HCEC 1CT (cell line): ENCODE measurements at regions not wholly inside any gene's neighbourhood (a gene's known extent, or its start where the extent isn't known, plus 50 kb on each side); places are given as distances from the start of the nearest gene placed in this dataset.
"Not testable (repeated sequence)": the region's sequence is repeated elsewhere in the genome, so short reads cannot be mapped to it uniquely, and the experiment has no call there.

Source experiments
- DNase-seq: peaks from one replicate; pipeline ENCODE4 v3.0.0-alpha.2; 2017

DNA sequence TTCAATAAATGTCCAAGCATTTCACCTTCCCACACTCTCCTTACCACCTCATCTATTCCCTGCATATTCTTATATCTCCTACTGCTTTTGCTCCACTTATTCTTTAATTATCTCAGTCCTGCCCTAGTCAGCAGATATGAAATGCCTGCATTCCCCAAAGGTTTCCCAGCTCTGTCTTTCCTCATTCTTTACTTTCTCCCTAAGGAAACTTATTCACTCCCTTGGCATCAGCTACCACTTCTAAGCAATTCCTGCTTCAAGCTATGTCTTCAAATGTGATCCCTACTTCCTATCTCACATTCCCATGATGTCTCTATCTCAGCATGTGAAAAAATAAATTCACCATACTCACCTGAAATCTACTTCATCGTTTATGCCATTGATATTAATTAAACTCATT, 111.8 kb downstream of the CAPZA3 start:
- DNase-seq, result no peak

DNA sequence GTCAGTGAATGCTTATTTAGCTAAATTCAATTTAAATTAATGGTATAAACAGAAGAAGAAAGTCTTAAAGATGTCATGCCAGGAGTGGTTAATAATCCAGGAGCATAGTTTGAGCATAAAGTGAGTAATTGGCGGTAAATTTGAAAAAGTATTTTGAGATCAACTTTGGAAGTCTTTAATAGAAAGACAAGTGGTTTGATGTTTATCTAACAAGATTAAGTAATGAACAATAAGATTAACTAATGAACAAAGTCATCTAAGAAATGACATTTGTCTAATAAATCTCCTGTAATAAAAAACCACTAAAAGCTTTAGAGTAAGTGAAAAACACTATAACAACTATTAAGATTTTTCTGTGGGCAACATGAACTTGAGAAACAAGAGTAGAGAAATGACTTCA, 112.8 kb downstream of the CAPZA3 start:
- DNase-seq, result no peak

DNA sequence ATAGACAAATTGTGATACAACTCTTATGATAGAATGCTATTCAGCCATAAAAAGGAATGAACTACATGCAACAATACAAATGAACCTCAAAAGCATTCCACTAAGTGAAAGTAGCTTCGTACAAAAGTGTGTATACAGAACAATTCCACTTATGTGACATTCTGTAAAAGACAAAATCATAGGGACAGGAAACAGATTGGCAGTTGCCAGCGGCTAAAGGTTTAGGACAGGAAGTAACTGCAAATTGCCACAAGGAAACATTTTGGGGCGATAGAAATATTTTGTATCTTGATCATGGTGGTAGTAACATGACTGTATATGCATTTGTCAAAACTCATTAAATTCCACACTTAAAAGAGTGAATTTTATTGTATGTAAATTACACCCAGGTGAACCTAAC, 113.4 kb downstream of the CAPZA3 start:
- DNase-seq, result no peak

DNA sequence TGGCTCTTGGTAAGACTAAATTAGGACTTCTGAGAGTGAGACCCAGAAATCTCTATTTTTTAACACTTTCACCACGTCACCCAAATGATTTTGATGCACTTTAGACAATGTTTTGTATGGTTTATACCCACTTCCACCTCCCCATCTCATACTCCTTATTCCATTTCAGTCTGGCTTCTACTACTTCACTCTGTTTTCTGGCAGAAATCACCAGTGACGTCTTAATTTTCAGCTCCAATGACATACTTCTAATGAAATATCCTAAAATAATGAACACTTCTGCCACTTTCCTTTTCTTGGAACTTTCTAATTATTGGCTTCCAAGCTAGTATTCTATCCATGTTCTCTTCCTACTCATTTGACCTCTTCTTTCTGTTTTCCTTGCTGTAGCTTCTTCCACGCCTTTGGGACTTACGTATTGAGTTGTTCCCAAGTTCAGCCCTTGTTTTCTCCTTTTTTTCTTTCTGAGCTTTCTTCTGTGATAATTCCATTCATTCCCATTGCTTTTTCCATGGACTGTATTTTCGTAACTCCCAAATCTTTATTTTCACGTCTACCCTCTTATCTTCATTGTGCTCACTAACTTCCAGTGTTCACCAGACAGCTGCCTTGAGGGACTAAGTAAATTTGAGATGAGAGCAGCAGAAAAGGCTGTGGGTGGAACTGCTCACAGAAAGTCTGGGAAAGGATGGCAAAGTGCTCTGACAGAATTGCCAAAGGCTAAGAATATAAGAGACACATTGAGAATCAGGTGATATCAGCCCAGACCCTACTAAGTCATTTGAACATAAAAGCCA, 115.8 kb downstream of the CAPZA3 start:
- no peak for DNase-seq

DNA sequence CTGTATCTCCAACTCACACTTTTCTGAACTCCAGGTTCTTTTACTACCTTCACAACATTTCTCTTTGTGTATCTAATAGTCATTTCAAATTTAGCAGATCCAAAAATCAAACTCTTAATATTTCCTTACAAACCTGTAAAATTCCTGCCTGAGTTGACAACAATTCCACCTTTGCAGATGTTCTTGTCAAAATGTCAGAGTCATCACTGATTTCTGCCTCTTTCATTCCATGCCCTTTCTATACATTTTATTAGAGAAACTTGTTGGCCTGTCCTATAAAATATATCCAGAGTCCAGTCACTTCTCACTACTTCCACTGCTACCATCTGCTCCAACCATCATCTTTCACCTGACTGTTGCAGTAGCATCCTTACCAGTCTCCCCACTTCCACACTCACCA, 119.7 kb downstream of the CAPZA3 start:
- DNase-seq, result no peak

DNA sequence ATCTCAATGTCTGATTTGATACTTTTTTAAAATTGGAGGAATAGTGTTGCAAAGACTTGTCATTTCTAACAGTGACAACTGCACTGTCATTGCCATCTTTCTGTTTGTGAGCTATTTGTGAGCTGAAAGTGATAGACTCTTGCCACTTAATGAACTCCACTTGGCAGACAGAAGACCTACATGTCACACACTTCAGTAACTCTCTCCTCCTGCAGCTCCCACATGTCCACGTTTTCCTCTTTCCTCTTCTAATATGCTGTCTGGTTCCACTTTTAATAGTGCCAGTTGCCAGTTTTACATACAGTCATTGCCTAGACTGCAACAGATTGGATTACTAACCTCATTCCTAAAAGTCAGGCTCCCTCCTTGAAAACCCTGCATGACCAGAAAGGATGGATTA, 121.5 kb downstream of the CAPZA3 start:
- DNase-seq, result no peak

GRCh38 chr12:18861287-18861858, 123.5 kb downstream of the CAPZA3 start:
- peak; percentile 31 for DNase-seq

DNA sequence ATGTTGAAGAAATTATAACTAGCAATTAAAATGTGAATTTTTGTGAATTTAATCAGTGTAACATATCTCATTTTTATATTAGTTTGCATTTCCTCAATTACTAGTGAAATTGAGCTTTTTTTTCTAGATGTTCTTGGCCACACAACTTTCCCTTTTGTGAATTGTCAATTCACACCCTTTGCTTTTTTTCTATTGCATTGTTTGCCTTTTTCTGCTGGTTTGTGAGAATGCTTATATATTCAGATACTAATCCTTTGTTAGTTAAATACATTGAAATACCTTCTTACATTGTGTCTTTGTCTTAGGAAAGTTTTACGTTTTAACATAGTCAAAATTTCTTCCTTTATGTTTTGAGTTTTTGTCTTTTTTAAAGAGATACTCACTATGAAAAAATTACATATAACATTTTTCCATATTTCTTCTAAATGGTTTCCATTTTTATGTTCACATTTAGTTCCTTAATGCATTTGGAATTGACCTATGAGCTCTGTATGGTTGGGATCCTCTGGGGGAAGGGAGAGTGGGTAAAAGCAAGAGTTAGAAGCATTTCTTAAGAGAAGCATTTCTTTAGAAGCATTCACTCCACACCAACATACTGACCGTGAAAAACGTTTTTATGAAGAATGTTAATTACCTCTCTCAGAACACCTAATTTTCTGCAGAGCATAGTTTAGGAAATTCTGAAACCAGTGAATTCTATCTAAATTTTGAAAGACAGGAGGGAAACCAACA, 126.0 kb downstream of the CAPZA3 start:
- no peak for DNase-seq

GRCh38 chr12:18864900-18865561, 127.1 kb downstream of the CAPZA3 start:
- peak; percentile 79 for DNase-seq

DNA sequence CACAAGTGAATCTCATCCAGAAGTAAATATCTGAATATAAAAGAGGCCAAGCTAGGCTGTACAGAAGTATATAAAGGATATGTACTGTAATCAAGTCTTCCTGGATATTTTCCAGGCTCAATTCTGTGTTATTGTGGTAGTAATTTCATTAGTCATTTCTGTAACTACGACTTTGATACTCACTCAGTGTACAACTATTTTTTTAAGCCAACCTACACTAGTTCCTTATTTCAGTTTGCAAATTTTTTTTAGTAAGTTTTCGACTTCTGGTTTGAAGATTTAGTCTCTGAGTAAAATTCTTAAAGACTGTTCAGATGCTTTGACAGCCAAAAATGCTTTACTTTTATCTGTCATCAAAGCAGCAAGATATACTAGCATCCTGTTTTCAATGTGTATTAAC, 130.8 kb downstream of the CAPZA3 start:
- DNase-seq, result peak; percentile 22

DNA sequence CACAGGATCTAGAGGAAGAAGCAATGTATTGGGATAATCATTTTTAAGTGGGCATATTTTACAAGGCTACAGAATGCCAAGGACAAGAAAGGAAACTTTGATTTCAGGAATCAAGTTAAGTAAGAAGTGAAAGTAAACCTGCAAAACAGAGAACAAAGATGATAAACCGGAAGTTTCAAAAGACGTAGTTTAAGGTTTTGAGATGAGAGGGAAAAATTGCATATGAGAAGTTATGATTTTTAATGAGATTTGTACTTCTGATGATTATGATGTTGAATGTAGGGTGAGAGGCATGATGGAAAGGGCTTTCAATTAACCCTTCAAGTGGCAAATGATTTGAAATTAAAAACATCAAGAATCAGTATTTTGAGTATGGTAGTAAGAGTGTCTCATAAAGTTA, 134.9 kb downstream of the CAPZA3 start:
- no peak for DNase-seq

GRCh38 chr12:18878676-18879180, 140.8 kb downstream of the CAPZA3 start:
- no peak for DNase-seq

DNA sequence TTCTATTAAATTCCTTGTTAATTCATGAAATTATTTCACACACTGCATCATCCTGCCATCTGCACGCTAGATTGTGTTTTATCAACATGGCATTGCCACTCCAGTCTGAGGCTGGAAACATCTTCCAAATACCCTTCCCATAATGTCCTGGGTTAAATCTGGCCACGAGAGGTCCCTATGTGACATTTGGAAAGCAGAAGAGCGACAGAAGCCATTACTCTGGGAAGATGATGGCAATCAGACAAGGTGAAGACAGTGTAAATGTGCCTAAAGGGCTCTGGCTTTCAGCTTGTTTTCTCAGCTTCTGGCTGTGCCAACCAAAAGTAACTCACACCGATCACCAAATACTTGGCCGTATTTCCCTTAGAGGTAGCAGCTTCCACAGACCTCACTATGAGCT, 144.8 kb downstream of the CAPZA3 start:
- no peak for DNase-seq

- no peak for DNase-seq
Observed at GRCh38 chr12:18886962-18887361, 149.0 kb downstream of the CAPZA3 start.

DNA sequence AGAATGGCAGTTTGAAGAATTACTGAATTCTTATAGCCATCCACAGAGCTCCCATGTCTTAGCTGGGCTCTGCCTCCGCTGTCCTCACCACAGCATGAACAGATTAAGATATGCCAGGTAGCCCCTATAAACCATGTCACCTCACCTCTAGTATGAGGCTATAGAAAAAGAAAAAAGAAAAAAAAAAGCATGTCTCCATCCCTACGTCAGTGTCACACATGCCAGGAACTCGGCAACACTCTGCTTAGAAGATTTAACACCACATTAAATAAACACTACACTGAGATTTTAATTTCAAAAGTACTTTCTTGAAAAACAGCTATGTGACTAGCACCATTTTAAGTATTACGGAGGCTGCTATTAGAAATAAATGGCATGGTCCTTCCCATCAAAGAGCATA, 149.4 kb downstream of the CAPZA3 start:
- DNase-seq, result no peak

GRCh38 chr12:18888047-18888446, 150.1 kb downstream of the CAPZA3 start:
- DNase-seq, result no peak

- DNase-seq, result not testable (repeated sequence)
Observed at GRCh38 chr12:18890621-18891020, 152.7 kb downstream of the CAPZA3 start.

DNA sequence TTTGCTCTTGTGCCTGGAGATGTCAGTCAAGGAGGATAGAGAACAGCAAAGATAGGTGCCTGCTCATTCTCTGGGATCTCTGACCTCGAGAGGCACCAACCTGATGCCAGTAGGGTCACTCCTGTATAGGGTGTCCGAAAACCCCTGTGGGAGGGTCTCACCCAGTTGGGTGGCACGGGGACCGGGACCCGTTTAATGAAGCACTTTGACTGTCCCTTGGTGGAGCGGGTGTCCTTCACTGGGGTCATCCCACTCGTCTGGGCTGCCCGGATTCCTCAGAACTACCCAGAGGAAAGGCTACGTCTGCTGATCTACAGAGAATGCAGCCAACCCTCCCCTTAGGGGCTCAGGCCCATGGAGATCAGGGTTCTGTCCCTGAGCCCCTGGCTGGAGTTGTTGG, 157.6 kb downstream of the CAPZA3 start:
- DNase-seq, result no peak

GRCh38 chr12:18895946-18896345, 158.0 kb downstream of the CAPZA3 start:
- DNase-seq, result no peak

DNA sequence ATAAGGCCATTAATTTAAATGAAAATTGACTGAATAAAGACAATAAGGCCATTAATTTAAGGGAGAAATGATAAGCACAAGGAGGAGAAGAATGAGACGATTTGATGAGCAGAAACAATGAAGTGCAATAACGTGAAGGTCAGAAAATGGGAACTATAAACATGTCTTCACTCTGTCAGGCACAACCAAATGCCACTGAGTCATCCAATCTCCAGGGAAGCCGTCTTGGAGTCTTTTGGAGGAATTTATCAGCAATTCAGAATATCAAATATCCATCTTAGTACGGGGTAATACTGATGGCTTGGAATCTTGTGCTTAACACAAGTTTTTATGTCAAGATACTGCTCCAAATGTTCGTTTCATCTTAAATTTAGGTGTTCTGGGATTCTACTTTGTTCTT, 159.9 kb downstream of the CAPZA3 start:
- DNase-seq, result no peak

- DNase-seq, result no peak
Observed at GRCh38 chr12:18898470-18898869, 160.6 kb downstream of the CAPZA3 start.

DNA sequence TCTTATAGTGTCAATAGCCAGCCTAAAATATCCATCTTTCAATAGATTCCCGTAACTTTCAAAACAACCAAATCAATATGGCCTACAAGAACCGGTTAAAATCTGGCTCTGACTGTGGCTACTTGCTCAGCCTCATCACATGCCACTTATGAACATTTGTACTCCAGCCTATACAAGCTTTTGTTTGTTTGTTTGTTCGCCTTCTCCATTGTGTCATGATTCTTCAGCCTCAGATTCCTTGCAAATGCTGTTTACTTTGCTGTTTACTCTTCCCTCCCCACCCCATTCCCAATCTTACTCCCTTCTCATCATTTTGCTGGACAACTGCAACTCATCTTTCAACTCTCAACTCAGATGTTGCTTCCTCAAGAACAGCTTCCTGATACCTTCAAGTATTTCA, 161.2 kb downstream of the CAPZA3 start:
- no peak for DNase-seq

DNA sequence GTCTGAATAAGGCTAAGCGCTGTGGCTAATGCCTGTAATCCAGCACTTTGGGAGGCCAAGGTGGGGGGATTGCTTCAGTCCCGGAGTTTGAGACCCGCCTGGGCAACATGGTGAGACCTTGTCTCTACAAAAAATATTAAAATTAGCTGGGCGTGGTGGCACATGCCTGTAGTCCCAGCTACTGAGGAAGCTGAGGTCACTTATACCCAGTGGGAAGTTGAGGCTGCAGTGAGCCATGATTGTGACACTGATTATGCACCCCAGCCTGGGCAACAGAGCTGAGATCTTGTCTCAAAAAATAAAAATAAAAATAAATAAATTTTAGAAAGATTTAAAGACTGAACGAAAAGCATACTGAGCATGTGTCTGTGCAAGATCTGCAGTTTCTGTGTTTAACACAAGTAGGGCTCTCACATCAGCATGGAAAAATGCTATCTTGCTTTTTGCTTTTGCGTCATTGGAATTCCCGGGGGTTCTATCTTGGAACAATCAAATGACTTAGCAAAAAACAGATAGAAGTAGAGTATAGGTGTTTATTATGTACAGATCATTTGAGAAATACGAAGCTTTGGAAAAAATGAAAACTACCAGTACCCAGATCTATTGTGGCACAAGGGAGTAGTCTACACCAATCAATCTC, 161.9 kb downstream of the CAPZA3 start:
- DNase-seq, result no peak
